Muscle of back (tissue), 3 donors: ENCODE measurements at regions not wholly inside any gene's neighbourhood (a gene's known extent, or its start where the extent isn't known, plus 50 kb on each side); places are given as distances from the start of the nearest gene placed in this dataset.

Experiments
- DNase-seq, 3 donors: peaks; one replicate each; pipeline versions ENCODE4 v3.0.0 to v3.0.0-alpha.2; 2013

DNA sequence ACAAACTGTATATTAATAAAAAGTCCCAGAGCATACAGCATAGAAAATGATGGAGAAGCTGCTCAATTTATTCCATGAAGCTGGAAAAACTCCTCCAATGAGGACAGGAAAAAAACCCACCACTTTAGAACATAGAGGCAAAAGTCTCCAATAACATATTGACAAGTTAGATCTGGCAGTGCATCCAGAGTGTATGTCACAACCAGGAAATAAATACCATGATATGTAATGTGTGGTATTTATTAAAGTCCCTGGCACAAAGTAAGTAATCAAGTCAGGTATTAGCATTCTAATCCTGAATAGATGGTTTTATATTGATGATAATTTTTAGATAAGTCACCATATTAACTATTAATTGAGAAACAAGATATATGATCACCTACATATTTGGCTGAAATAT, 427.3 kb upstream of the HS6ST1 start:
- no peak for DNase-seq

DNA sequence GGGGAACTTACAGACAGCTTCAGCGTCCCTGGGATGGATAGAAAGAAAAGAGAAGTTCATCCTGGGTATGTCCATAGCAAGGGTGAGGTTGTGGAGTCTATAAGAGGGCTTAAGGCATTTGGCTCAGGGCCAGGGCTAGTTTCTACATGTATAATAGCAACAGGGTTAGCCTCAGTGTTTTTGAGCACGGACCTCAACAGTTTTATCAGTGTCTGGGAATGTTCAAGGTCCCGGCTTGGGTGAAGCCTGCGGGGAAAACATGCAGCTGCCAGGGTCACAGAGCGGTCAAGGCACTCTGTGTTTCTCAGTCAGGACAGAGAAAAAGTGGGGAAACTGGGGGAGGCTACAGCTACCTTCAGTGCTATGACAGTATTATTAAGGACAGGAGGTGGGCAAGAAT, 427.7 kb upstream of the HS6ST1 start:
- no peak for DNase-seq

DNA sequence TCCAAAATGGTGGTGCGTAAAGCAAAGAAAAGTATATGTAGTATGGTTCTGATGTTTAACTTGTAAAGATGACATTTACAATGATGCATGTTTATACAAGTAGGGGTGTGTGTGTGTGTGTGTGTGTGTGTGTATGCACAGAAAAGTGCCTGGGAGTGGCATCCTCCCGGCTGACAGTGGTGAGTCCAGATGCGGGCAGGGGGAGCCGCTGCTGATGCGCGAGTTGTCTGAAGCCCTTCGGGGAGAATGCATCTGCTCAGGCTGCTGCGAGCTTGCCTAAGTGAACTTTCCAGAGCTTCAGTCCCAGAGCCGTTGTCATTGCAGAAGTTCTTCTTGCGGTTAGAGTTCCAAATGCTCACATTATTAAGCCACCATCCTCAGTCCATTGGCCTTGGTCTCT, 429.7 kb upstream of the HS6ST1 start:
- DNase-seq = no peak

DNA sequence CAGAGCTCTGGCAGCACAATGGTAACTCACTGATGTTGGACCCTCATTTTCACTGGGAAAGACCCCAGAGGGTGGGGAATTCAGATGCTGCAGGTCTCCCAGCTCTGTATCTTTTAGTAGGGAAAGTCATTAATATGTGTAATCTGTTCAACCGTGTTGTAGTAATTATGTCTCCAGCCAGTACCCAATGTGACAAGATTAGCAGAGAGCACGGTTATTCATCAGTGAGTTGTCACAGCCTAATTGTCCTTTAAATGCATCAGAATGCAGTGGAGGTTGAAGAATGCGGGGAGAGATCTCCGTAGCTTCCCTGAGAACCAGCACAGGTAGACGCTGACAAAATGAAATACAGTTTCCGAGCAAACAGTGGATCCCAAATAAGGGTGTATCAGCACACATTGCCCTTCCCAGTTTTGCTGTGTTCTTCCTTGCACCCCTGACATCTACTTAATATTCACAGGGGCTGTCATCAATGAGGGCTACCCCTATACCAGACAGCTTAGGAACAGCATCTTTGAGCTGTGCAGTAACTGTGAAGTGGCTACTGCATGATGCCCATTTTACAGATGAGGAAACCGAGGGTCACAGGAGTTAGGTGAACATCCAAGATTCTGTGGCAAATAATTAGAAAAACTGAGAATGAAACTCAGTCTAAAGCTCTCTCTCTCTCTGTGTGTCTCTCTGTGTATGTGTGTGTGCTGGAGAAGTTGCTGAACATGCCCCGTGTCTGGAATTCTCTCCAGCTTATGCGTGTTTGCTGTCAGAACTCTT, 430.4 kb upstream of the HS6ST1 start:
- DNase-seq = no peak

DNA sequence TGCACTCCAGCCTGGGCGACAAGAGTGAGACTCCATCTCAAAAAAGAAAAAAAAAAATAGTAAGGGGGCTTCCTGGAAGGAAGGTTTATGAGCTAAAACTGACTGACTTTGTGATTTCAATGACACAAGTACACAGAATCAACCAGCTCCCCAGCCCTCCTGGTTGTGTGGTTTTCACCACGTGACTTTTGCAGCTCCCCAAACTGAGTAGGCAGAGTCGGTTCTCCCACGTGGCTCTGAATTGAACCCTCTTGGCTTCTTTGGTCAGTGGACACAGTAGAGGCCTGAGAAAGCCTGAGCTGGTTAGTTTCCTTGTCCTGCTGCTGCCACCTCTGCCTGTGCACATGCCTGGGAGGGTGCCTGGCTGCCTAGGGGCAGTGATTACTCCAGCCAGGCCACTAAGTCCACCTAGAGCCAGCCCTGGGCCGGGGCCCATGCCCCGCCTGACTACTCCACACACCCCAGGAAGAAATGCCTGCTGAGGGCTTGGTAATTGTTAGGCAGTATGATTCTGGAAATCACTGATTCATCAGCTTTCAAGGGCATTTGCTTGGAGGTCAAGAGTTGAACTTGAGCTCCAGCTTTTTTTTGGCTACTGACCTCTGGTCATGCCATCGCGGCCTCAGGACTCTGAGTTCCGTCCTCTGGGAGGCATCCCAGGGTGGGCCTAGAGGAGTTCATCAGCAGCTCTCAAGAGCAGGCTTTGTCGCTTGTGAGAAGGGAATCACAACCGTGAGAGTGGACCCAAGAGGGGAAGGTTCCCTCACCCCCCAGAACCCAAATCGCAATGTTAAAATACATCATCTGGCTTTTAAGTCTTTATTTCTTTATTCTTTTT, 431.9 kb upstream of the HS6ST1 start:
- DNase-seq = no peak

DNA sequence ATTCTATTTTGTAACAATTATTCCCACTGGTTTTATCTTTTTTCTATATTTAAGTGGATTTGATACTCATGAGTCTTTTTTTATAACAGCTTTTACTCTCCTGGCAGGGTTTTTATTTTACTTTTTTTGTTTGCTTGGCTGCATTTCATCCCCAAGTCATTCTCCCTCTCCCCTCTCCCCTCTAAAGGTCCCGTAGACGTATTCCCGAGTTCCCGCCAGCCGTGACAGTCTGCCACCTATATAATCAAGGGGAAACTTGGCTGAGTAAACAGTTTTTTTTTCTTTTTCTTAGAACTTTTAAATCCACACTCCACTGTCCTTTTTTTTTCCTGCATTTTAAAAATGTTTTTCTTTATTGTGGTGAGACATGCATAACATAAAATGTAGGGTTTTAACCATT, 433.1 kb upstream of the HS6ST1 start:
- DNase-seq = peak in 1 of 3 donors; percentile 37

DNA sequence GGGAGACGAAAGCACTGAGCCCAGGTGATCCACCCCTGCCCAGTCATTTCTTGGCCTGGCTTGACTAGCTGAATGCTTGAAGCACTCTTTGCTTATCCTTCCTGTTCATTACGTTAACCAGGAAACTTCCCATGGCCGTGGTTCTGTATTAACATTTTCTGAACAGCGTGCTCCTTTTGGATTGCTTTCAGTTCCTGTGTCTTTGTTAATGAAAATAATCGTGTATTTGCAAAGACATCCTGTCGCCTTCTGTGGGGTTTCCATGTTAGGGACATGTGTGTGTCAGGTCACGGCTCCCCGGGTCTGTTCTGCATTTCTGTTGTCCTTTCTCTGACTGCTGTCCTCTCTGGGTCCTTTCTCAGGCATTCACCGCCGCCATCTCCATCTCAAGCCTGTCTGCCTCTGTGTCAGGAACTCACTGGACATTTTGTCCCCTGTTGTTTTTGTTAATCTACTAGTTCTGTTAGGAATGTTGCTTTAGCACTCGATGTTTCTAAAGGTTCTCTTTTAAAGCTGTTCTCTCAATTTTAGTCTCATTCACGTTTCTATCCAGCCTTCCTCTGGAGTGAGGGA, 434.1 kb upstream of the HS6ST1 start:
- no peak for DNase-seq

DNA sequence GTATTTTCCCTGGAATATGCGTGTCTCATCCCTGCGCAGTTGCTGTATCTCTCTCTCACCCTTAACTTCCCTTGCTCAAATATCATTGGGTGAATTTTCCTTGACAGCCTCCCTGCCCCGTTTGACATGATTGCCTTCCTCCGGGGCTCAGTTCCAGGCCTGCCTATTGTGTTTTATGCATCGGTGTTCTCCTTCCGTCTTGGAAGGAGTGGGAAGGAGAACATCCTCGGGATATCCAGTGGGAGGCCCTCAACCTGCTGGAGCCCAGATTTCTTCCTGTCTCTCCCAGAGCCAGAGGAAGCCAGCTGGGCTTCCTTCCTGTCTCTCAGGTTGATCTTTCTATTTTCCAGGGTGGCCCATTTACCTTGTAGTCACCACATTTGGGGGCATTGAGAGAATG, 434.7 kb upstream of the HS6ST1 start:
- DNase-seq = no peak

DNA sequence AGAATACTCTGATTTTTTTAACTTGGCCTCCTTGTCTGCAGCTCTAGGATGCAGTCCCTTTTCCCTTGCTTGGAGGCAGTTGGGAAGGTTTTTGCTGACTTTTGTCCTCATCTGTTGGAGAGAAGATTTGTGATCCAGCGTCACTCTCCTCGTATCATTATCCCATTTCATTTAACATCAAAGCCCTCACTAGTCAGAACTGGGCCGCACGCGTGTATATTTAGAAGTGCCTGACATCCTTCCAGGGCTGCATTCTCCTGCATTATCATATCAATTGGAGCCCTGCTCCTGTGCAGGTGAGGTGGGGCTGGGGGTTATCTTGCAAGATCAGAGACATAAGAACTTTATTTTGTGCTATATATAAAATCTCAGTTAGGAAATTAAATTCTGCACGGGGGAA, 435.1 kb upstream of the HS6ST1 start:
- DNase-seq = no peak

DNA sequence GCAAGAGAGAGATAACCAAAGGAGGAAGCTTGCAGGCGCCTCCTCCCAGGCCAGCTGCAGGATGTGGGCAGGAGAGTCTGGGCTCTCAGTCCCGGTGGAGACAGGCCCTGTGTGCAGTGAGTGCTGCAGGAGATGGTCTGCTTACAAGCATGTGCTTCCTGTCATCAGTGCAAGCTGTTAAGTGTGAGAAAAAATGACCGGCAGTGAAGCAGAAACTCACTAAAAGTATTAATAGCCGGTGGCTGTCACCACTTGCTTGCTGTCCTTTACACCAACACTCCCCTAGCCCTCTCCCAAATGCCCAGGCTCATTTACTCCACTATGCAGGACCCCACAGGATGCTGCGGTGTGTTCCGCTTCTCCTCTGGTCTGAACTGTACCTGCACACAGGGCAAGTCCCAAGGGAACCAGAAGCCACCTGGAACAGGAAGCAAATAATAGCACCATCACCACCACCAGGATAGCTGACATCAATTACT, 435.6 kb upstream of the HS6ST1 start:
- DNase-seq = peak in 1 of 3 donors; percentile 59

DNA sequence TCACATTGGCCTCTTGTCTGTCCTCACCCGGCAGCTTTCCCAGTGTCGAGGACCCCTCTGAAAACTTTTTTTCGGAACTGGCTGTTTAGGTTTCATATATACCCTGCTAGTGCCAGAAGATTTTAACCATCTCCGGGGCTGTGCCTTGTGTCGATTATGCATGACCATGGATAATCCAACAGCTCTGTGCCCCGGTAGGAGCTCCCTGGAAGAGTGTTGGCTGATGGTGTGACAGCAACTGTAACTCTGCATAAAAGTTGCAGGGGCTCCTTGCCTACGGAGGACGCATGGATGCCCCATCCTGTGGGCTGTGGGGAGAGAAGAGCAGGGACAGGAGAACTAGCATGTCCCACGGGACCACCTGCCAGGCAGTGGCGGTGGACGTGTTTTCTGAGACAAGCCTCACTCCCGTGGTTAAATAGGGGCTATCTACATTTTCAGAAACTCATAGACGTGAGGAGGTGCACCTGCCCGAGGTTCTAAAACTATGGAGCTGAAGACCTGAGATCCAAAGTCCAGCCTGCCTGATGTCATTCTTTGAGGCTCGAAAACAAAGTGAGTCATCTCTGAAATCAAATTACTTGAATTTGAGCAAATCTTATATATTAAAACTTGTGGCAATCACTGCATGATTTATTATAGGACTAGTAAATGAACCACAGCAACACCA, 437.2 kb upstream of the HS6ST1 start:
- no peak for DNase-seq

DNA sequence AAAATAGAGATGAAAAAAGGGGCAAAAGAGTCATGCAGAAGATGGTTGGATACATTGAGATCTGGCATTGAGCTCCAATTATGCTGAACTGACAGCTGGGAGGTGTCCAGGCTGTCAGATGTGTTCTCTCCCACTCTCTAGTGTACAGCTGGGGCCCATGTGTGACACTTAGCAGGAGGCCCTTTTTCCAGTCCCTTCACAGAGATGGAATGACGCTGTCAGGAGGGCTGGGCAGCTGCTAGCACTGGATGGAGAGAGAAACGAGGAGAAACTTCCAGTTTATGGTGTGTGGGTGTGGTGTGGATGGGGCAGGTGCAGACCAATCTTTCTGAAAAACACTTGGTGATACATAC, 437.7 kb upstream of the HS6ST1 start:
- peak in 1 of 3 donors; percentile 50 for DNase-seq

DNA sequence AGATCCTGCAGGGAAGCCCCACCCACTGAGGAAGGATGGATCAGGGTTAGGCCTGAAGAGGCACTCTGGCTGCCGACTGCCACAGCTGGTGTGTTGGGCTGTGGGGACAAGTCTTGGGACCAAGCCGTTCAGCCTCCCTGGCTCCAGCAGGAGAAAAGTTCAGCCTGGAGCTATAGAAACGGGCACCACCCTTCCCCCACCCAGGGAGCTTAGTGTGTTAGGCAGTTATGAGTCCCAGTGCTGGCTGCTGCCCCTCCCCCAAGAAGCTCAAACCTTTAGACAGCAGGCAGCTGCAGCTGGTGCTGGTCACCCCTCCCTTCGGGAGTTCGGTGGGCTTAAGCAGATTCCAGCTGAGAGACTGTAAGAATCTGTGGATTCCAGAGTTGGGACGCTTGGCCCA, 447.1 kb upstream of the HS6ST1 start:
- peak in 1 of 3 donors; percentile 39 for DNase-seq

DNA sequence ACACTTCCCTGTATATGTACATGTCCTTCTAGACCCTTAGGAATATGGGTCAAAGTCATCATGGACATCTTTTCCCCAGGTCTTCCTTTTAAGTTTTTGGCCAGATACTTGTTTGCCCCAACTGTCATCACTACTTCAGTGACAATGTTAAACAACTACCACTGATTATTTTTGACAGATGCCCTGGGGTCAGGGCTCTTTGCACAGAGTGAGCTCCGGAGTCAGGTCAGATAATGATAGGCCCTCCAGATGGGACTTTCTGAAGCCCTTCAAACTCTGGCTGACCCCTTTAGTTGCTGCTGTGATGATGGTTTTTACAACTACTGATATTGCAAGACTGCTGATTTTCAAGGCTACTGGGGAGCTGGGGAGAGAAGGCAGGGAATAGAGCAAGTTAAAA, 449.4 kb upstream of the HS6ST1 start:
- no peak for DNase-seq

DNA sequence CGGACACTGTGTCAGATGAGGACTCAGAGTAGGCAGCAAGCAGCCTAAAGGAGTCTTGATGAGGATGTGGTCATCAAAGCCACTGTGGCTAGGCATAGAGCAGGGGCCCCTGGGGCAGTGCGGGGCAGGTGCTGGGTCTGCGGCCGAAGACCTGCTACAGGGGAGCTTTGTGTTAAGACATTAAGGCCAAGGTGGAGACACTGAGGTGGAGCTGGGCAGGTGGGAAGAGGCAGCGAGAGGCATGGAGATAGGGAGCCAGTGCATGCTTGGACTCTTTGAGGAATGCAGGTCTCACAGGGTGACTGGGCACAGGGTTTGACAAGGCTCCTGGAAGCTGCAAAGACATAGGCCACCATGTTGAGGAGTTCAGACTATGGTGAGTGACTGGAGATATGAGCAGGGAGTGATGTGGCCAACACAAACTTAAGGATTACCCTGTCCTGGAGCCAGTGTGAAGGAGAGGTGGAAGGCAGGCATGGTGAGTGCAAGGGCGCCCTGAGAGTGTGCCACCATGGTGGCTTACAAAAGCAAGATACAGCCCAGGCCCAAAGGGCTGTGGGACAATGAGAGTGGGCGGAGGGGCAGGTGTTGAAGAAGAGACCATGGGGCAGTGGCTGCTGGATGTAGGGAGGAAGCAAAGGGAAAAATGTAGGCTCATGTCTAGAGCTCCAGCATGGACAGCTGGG, 450.9 kb upstream of the HS6ST1 start:
- no peak for DNase-seq

DNA sequence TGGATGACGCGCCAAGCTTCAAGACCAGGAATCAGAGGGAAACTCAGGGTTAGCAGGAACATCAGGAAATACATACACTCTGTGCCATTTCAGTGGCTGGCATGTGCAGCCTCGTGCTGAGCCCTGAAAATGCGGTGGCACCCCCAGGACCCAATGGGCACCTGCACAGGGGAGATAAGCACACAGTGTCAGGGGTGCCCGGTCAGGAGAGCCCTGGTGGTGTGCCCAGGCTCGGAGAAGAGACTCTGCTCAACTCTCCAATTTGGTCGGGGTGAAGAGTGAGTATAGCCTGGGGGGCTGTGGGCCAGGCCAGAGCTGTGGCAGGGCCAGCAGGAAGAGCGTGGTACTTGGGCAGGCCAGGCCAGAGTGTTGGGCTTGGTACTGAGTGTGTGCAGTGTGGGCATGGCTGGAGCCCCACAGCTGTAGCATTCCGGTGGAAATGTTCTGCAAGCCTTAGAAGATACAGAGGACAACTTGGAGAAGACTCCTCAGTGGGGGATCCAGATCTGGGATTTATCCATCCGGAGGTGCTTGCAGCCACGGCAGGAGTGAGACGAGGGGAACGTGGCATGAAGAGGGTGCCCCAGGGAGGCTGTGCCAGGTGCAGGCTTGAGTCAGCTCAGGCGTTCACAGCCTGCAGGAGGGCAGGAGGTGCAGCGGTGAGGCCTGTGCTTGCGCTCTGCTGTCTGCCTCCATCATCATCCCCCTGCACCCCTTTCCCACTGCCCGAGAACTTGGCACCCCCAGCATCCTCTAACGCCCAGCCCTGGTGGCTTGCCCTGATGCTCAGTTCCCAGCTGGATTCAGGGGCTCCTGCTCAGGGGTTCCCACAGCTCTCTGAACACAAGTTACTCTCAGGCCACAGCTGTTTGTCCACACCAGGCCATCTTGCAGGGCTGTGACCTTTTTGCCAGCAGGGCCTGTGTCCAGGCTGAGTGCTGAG, 451.7 kb upstream of the HS6ST1 start:
- DNase-seq = no peak

DNA sequence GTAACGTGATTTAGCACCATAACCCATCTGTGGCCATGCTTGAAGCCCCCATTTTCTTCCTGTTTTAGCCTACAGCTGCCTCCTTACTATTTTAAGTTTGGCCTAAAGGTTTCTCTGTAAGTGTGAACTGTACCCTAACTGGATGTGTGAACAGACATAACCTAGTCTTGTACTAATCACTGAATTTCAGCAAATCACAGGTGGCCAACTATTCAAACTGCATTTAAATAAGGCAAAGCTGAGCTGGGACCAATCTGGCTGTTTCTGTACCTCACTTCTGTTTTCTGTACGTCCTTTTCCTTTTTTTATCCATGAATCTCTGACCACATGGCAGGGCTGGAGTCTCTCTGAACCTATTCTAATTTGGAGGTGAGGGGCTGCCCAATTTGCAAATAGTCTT, 452.7 kb upstream of the HS6ST1 start:
- DNase-seq = no peak

DNA sequence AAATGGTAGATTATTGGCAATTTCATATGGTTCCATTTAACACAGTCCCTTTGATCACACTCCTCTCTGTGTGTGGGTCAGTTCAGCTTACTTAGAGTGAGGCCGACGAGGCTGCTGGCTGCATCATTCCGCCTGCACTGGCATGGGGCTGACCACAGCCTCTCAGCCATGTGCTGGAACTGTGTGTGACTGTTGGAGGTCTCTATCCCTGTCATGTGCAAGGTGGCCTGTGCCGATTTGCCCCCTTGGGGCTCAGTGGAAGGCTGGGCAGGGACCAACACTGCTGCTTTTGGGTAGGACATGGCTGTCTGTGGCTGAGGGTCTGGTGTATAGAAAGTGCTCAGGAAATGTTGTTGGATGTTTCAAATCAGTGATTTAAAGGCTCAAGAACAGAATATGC, 454.0 kb upstream of the HS6ST1 start:
- no peak for DNase-seq

DNA sequence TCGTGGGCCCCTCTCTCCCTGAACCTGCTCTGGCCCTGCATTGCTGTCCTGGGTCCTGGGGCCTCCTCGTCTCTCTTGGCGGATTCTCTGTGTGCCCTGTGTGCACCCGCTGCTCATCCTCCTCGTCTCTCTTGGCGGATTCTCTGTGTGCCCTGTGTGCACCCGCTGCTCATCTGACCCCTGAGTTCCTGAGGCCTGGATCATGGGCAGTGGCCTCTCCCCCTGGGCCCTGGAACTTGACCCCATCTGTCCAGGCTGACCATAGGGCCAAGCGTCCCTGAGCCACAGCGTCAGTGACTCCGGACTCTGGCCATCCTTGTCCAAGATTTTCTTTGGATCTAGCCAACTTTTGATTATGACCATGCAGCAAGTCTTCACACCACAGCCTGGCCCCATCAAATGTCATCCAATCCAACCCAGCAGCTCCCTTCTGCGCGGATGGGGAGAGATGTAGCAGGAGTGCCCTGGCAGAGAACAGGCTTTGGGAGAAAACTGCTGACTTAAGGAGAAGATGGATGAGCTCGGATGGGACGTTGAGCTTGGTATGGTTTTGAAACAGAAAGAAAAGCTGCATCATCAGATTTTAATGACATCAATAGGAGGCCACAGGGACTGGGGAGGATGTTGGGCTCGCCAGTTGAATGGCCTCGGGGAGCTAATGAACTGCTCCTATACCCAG, 455.1 kb upstream of the HS6ST1 start:
- DNase-seq = no peak
